Bronchial epithelial cell (primary cell): ENCODE measurements at regions not wholly inside any gene's neighbourhood (a gene's known extent, or its start where the extent isn't known, plus 50 kb on each side); places are given as distances from the start of the nearest gene placed in this dataset.

Source experiments
- DNase-seq: peaks from one replicate; pipeline ENCODE4 v3.0.0-alpha.2; 2010; ENCODE audit warnings: low read depth
- FAIRE-seq: peaks from 2 replicates; lab custom pipeline; 2011; peaks lifted over from hg19 to GRCh38; lab: Jason Lieb, UNC
- H3K27me3 ChIP-seq: 2 replicates; pipeline ENCODE4 v1.5.1; 2011; ENCODE audit warnings: low read length; ENCODE audit not compliant: control insufficient read depth, insufficient read depth
- H3K36me3 ChIP-seq: 2 replicates; pipeline ENCODE4 v1.5.1; 2011; ENCODE audit warnings: low read length; ENCODE audit not compliant: control insufficient read depth, insufficient read depth
- H3K4me3 ChIP-seq: 2 replicates; pipeline ENCODE4 v1.5.1; 2011; ENCODE audit warnings: mild to moderate bottlenecking, low read depth, low read length, control low read depth
- TF ChIP-seq, protein P1 (sequence below): IDR thresholded peaks from 2 replicates; pipeline ENCODE4 v1.5.1; 2011; ENCODE audit warnings: mild to moderate bottlenecking, moderate library complexity, low read length, control low read depth, inconsistent platforms; ENCODE audit not compliant: insufficient read depth, severe bottlenecking

DNA sequence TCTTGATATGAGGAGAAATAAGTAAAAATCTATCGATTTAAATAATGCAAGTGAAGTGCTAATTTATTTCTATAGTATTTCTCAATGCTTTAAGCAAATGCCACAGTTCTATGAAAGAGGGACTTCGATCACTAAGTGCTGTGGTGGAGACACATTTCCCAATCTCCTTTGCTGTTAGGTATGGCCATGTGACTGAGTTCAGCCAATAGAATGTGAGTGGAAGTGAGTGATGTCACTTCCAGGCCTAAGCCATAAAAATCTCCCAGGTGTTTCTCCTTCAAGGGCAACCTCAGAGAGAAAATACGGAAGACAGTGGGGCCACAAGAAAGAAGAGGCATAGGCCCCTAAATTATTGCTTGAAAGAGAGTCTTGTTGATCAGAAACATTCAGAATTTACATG lies 100.3 kb upstream of the ANKH start:
- no peaks in the 10 kb centered on the region for H3K27me3 ChIP-seq
- H3K36me3 ChIP-seq, result no peaks in the 10 kb centered on the region
- DNase-seq (no peak), FAIRE-seq (no peak)
- H3K4me3 ChIP-seq, result no peak overlapping the region
- TF ChIP-seq, protein P1, sequence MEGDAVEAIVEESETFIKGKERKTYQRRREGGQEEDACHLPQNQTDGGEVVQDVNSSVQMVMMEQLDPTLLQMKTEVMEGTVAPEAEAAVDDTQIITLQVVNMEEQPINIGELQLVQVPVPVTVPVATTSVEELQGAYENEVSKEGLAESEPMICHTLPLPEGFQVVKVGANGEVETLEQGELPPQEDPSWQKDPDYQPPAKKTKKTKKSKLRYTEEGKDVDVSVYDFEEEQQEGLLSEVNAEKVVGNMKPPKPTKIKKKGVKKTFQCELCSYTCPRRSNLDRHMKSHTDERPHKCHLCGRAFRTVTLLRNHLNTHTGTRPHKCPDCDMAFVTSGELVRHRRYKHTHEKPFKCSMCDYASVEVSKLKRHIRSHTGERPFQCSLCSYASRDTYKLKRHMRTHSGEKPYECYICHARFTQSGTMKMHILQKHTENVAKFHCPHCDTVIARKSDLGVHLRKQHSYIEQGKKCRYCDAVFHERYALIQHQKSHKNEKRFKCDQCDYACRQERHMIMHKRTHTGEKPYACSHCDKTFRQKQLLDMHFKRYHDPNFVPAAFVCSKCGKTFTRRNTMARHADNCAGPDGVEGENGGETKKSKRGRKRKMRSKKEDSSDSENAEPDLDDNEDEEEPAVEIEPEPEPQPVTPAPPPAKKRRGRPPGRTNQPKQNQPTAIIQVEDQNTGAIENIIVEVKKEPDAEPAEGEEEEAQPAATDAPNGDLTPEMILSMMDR, result no peak

DNA sequence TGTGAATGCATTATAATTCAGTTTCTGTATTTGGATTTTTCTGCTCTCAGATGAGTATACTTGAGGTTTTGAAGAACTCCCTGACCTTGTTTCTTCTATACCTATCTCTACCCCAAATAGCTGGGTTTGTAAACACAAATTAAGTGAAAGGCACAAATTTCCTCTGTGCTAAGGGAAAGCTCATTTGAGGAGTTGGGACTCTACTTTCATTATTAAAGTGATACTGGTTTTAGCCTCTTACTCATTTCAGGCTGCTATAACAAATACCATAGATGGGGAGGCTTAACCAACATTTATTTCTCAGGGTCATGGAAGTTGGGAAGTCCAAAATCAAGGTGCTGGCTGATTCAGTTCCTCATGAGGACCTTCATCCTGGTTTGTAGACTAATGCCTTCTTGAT lies 97.2 kb upstream of the ANKH start:
- H3K36me3 ChIP-seq, result no peaks in the 10 kb centered on the region
- H3K4me3 ChIP-seq, result no peak overlapping the region
- FAIRE-seq, result no peak
- DNase-seq, result no peak
- no peaks in the 10 kb centered on the region for H3K27me3 ChIP-seq
- TF ChIP-seq, protein P1, result no peak

DNA sequence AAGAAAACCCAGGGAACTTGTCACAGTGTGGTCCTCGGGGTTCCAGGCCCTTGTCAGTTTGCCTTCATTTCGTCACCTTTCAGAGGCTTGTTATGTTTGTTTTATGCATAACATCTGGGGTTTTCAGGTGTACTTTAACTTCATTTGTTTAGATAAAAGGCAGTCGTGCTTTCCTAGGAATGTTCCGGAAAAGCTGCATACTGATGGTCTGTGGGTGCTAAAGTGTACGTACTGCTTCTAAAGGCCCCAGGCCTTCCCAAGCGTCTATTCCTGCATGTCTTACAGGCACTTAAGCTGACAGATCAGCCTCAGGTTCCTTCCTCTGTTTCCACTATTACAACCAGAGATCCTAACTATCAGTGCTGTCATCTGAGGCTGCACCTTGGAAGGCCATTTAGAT lies 95.6 kb upstream of the ANKH start:
- H3K36me3 ChIP-seq, result no peaks in the 10 kb centered on the region
- H3K27me3 ChIP-seq, result no peaks in the 10 kb centered on the region
- no peak overlapping the region for H3K4me3 ChIP-seq
- DNase-seq, result no peak
- no peak for FAIRE-seq
- TF ChIP-seq, protein P1, result no peak

DNA sequence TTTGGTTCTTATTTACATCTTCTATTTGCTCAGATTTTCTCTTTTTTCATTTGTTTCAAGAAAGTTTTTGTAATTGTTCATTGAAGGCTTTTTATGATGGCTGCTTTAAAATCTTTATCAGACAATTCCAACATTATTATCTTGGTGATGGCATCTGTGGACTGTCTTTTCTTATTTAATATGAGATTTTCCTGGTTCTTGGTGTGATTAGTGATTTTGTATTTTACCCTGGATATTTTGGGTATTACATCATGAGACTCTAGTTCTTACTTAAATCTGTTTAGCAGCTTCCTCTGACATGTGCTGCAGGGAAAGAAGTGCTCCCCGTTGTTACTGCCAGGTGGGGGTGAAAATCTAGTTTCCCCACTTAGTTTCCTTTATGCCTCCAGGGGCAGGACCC lies 94.2 kb upstream of the ANKH start:
- FAIRE-seq, result no peak
- DNase-seq, result no peak
- H3K27me3 ChIP-seq, result no peaks in the 10 kb centered on the region
- TF ChIP-seq, protein P1, result no peak
- no peaks in the 10 kb centered on the region for H3K36me3 ChIP-seq
- no peak overlapping the region for H3K4me3 ChIP-seq

DNA sequence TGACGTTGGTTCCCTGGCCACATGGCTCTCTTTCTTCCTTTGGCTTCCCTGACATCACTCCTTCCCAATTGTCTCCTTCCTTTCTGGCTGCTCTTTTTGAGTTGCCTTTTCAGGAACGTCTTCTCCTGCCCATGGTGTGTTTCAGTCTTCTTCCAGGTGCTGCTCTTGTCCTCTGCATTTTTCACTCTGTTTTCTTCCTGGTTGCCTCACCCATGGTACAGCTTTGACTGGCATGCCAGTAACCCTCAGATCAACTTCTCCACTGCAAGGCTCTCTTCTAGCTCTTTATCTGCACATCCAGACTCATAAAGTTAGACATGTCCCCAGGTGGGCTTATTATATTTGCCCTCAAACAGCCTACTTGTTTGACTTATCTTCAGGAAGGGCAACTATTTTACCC lies 91.0 kb upstream of the ANKH start:
- Histone ChIP-seq H3K27me3 (no peaks in the 10 kb centered on the region), H3K4me3 (no peak overlapping the region), H3K36me3 (no peaks in the 10 kb centered on the region)
- FAIRE-seq, result peak; percentile 28
- TF ChIP-seq, protein P1, result no peak
- no peak for DNase-seq

DNA sequence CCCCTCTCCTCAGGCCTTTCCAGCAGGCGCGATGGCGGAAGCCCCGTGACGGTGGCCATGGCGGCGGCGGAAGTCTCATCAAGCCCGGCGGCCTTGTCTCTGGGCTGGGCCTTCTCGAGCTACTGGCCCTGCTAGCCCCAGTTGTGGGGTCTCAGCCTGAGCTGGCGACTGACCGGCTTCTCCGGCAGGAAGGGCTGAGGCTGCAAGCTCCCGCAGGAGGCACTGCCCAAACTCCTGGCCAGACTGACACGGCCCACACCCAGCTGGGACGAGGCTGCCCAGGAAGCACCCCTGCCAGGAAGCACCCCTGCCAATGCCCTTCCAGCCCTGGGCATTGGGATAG lies 88.5 kb upstream of the ANKH start:
- DNase-seq (no peak), FAIRE-seq (no peak)
- Histone ChIP-seq H3K27me3 (no peaks in the 10 kb centered on the region), H3K36me3 (no peaks in the 10 kb centered on the region), H3K4me3 (no peak overlapping the region)
- TF ChIP-seq, protein P1, result no peak
